Limb (tissue), 2 donors: ENCODE measurements at regions not wholly inside any gene's neighbourhood (a gene's known extent, or its start where the extent isn't known, plus 50 kb on each side); places are given as distances from the start of the nearest gene placed in this dataset.
"Not testable (repeated sequence)": the region's sequence is repeated elsewhere in the genome, so short reads cannot be mapped to it uniquely, and the experiment has no call there.

Source experiments
- DNase-seq, 2 donors: peaks; one replicate each; pipeline ENCODE4 v3.0.0-alpha.2; 2016; ENCODE audit errors: extremely low spot score in 2 of 2

GRCh38 chr20:56724241-56724757 is 95.2 kb downstream of the TFAP2C start:
- DNase-seq, result no peak

GRCh38 chr20:56730003-56730402 is 100.9 kb downstream of the TFAP2C start:
- no peak for DNase-seq

- DNase-seq, result no peak
These were observed 101.9 kb downstream of the TFAP2C start for GRCh38 chr20:56730996-56731395.

DNA sequence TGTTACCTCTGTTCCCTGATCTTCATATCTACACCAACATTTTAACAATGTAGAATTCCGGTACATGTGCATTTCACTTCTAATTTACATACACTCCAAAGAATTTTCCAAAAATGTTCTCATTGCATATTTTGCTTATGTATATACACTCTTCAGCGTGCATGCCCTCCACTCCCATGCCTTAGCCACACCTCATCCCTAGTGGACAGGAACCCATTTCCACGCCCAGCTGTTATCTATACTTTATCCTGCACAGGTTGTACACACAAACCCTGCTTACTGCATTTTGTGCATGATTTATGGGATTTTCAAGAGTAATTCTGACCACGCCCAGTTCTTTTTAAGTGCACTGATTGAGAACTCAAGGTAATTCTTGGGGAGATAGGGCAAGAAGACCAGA is 102.4 kb downstream of the TFAP2C start:
- DNase-seq, result no peak

DNA sequence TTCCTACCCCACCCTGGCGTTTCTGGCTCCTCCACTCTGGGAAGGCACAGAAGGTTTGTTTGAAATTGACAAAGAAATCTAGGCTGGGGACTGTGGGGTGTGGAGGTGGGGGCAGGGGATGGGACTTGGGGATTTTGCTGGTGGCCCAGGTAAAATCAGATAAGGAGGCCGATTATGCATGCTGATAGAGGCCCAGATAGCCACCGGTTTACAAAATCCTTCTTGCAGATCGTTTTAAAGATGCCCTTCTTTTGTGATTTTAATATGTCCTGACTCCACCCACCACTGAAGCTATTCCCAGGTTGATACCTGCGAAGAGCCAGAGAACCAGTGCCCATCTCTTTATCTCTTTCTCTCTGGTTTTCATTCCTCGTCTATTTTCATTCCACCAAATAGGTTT is 104.9 kb downstream of the TFAP2C start:
- no peak for DNase-seq

DNA sequence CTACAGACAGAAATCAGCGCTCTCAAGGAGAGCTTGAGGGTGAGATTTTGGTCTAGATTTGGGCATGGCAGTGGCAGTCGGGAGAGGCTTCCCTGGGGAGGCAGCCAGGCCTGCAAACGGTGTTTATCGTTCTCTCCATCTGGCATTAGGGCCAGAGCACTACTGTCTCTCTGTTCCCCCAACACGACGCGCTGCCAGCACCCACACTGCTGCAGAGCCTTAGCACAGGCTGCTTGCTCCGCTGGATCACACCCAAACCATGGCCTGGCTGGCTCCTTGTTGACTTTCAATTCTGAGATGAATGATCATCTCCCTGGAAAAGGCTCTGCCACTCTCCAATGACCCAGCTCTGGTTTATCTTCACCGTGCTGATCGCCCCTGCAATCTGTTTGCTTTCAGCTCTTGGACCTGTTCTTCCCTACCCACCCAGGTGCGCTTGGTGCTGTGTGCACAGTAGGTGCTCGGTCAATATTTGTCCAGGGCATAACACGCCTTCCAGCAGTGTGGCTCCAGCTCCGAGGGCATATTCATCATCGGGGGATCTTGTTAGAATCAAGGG is 106.1 kb downstream of the TFAP2C start:
- no peak for DNase-seq

GRCh38 chr20:56736285-56736857 is 107.3 kb downstream of the TFAP2C start:
- no peak for DNase-seq

DNA sequence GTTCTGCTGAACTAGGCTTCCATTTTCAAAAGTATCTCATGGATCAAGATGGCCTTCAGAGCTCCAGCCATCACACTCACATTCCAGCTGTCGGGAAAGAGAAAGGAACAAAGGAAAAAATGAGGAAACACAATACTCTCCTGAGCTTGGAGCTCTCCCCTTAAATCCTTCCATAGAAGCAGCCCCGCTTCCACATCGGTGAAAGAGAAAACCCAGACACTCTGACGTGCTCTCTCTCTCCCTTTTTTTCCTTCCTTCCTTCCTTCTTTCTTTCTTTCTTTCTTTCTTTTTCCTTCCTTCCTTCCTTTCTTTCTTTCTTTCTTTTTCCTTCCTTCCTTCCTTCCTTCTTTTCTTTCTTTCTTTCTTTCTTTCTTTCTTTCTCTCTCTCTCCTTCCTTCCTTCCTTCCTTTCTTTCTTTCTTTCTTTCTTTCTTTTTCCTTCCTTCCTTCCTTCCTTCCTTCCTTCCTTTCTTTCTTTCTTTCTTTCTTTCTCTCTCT is 115.3 kb downstream of the TFAP2C start:
- DNase-seq, result not testable (repeated sequence)

- DNase-seq, result no peak
These were observed 119.6 kb downstream of the TFAP2C start for GRCh38 chr20:56748476-56749377.

DNA sequence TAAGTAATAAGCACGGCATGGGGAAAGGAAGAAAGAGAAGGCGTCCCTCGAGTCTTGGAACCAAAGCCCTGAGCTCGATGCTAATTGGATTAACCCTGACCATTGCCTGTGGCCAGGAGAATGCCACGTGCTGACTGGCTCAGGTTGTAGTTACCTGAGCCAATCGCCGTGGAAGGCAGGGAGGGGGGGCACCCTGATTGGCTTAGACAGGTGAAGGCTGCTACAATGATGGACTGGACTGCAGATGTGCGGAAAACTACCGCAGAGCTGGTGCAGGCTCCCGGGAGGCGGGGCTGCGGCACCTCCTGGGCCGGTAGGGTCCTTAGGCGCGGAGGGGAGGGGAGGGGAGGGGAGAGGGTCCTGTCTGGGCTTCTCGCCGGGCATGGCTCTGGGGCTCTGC is 121.3 kb downstream of the TFAP2C start:
- peak in 1 of 2 donors; percentile 52 for DNase-seq

- no peak for DNase-seq
These were observed 123.2 kb downstream of the TFAP2C start for GRCh38 chr20:56752274-56752673.

- DNase-seq, result no peak
These were observed 126.1 kb downstream of the TFAP2C start for GRCh38 chr20:56755201-56755600.

- not testable (repeated sequence) for DNase-seq
These were observed 127.6 kb downstream of the TFAP2C start for GRCh38 chr20:56756658-56757057.

- DNase-seq, result no peak
These were observed 129.6 kb downstream of the TFAP2C start for GRCh38 chr20:56758706-56759105.

DNA sequence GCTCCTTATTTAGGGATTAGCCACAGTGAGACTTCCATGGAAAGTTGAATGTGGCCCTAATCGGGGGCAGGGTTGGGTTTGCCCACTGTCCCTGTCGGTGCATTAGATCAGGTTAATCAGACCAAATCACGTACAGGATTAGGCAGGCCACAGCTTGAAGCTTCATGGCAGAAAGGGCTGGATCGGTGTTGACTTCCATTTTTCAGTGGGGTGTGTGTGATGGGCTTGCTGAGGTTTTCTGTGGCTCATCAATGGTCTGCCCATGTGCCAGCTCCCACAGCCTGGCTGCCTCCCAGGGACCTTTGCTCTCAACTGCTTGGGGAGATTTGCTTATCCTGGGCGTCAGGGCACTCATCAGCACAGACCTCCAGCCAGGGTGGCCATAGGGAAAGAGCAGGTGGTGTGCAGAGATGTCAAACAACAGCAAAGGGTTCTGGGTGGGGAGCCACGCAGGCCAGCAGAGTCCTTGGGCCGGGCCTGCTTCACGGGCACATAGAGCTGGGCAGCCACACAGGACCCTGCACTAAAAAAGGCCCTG is 130.7 kb downstream of the TFAP2C start:
- DNase-seq, result no peak

DNA sequence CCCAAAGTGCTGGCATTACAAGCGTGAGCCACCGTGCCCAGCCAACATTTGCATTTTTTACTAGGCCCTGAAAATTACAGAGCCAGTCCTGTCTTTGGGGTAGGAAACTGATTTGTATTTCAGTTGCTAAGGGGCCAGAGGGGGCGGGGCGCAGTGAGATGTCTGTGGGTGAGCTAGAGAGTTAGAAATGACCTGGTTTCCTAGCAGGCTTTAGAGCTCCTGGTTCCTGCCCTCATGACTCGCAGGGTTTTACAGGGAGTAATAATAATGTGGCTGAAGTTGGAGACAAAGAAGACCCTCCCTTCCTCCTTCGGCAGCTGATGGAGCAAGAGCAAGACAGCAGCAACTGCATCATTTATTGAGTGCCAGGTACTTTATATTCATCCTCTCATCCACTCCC is 131.5 kb downstream of the TFAP2C start:
- DNase-seq, result no peak

GRCh38 chr20:56761393-56761792 is 132.3 kb downstream of the TFAP2C start:
- no peak for DNase-seq

DNA sequence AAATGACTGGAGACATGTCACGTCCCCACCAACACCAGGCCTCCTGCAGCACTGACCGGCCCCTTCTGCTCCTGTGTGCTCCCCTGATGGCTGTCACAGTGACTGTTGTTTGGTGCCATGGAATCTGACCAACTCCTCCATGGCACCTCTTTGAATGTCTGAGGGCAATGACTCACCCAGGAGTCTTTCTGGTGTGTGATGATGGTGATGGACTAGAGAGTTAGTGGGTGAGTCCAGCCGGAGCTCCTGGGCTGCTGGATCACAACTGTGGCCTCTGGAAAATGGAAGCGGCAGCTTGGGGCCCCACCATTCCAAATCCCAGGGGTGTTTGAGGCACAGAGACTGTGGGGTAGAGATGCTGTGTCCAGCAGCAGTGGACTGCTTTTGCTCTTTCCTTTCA is 133.3 kb downstream of the TFAP2C start:
- DNase-seq, result no peak

GRCh38 chr20:56762829-56763228 is 133.7 kb downstream of the TFAP2C start:
- DNase-seq, result no peak

DNA sequence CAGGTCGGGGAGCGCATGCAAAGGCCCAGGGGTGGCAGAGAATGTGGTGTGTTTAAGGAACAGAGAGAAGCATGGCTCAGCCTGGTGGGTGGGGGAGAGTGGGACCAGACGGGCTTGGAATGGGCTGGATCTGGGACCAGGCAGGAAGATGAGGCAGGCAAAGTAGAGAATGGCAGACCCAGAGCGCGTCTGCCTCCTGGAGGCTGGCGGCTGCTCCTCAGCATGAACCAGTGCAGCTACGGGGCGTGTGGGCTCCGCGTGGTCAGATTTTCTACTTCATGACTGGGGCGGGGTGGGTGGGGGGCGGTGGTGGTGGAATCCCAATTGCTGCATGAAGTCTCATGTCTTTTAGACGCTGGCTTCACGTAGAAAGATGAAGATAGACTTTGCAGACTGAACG is 135.6 kb downstream of the TFAP2C start:
- no peak for DNase-seq

GRCh38 chr20:56765172-56766073 is 136.3 kb downstream of the TFAP2C start:
- DNase-seq, result no peak
